ENCODE measurements at regions not wholly inside any gene's neighbourhood (a gene's known extent, or its start where the extent isn't known, plus 50 kb on each side); places are given as distances from the start of the nearest gene placed in this dataset.

DNA sequence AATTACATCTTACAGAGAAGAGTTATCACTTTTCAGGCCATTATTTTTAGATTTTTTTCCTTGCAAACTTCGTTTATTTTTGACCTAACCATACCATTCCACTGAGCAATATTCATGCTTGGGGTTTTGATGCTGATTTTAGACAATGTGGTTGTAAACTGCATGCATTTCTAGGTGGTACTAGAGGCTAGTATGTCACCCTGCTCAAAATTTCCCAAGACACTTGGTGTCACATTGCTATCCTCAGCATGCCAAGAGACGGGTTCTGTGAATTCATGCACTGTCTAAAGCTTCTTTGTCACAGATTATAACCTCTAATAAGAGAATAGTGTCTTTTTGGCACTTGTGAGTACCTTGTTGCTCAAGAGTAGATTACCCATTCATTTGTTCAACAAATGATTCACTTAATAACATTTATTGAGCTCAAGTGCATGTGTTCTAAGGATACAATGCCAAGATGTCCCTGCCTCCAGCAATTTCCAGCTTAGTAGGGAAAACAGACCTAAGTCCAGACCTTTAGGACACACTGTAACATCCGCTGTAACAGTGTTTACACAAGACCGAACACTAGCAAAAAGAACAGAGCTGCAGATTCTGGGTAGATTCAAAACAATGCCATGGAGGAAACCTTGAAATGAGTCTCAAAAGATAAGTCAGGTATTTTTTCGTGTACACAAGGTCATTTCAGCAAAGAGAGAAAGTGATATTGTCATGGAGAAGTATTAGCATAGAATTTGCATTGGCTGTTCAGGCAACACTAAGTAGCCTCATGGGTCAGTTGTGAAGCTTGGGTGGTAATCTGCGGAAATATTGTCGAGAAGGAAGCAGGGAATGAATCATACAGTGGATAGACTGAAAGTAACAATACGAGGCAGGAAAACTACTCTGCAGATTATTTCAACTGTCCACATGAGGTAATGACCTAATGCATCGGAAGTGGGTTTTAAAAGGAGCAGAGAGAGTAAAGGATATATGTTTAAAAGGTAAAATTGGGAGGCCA, 515.1 kb upstream of the ZFP42 start:
- Histone ChIP-seq H3K9me3 (ENCODE audit: control insufficient read depth in 4 of 4, insufficient read depth in 3 of 4, low read length in 3 of 4) (peaks cover 0 to 2% (median 0%) of the 10 kb centered on the region in 4 donors), H3K4me3 (no peak overlapping the region), H3K4me1 (ENCODE audit: control insufficient read depth in 5 of 5, insufficient read depth in 5 of 5, low read length in 5 of 5) (peaks cover 0 to 24% (median 8%) of the 10 kb centered on the region in 5 donors), H3K27ac (ENCODE audit: low read depth in 1 of 2, low read length in 1 of 2) (no peak overlapping the region), H3K9ac (ENCODE audit: insufficient read depth in 1 of 2, low read length in 2 of 2) (no peak overlapping the region), H3K27me3 (ENCODE audit: control insufficient read depth in 3 of 3, insufficient read depth in 3 of 3, low read length in 2 of 3) (no peaks in the 10 kb centered on the region), H3K36me3 (ENCODE audit: control insufficient read depth in 4 of 4, insufficient read depth in 4 of 4, low read length in 4 of 4) (no peaks in the 10 kb centered on the region)
- 60 to 61% methylated on average over 9 of the region's 9 CpGs for WGBS, 2 donors
- ATAC-seq (ENCODE audit: insufficient read depth, low FRiP score) (no peak), DNase-seq (no peak)
- no peak for TF ChIP-seq CTCF (IDR thresholded peaks at IDR 0.05; ENCODE audit: control extremely low read depth, extremely low read depth)

- Histone ChIP-seq H3K4me3 (no peak overlapping the region), H3K27me3 (ENCODE audit: control insufficient read depth in 3 of 3, insufficient read depth in 3 of 3, low read length in 2 of 3) (no peaks in the 10 kb centered on the region), H3K36me3 (ENCODE audit: control insufficient read depth in 4 of 4, insufficient read depth in 4 of 4, low read length in 4 of 4) (no peaks in the 10 kb centered on the region), H3K9me3 (ENCODE audit: control insufficient read depth in 4 of 4, insufficient read depth in 3 of 4, low read length in 3 of 4) (peaks cover 0 to 4% (median 0%) of the 10 kb centered on the region in 4 donors), H3K9ac (ENCODE audit: insufficient read depth in 1 of 2, low read length in 2 of 2) (no peak overlapping the region), H3K27ac (ENCODE audit: low read depth in 1 of 2, low read length in 1 of 2) (no peak overlapping the region), H3K4me1 (ENCODE audit: control insufficient read depth in 5 of 5, insufficient read depth in 5 of 5, low read length in 5 of 5) (peaks cover 0 to 14% (median 0%) of the 10 kb centered on the region in 5 donors)
- ATAC-seq (ENCODE audit: insufficient read depth, low FRiP score) (no peak), DNase-seq (no peak)
- 81 to 88% methylated on average over 6 of the region's 6 CpGs for WGBS, 2 donors
- TF ChIP-seq CTCF (IDR thresholded peaks at IDR 0.05; ENCODE audit: control extremely low read depth, extremely low read depth): no peak
Measured at GRCh38 chr4:187484186-187484585, 511.4 kb upstream of the ZFP42 start.

- Histone ChIP-seq H3K4me1 (ENCODE audit: control insufficient read depth in 5 of 5, insufficient read depth in 5 of 5, low read length in 5 of 5) (peaks cover 0 to 1% (median 0%) of the 10 kb centered on the region in 5 donors), H3K27me3 (ENCODE audit: control insufficient read depth in 3 of 3, insufficient read depth in 3 of 3, low read length in 2 of 3) (no peaks in the 10 kb centered on the region), H3K9ac (ENCODE audit: insufficient read depth in 1 of 2, low read length in 2 of 2) (no peak overlapping the region), H3K36me3 (ENCODE audit: control insufficient read depth in 4 of 4, insufficient read depth in 4 of 4, low read length in 4 of 4) (no peaks in the 10 kb centered on the region), H3K9me3 (ENCODE audit: control insufficient read depth in 4 of 4, insufficient read depth in 3 of 4, low read length in 3 of 4) (peaks cover 0 to 4% (median 0%) of the 10 kb centered on the region in 4 donors), H3K27ac (ENCODE audit: low read depth in 1 of 2, low read length in 1 of 2) (no peak overlapping the region), H3K4me3 (no peak overlapping the region)
- ATAC-seq (ENCODE audit: insufficient read depth, low FRiP score): no peak
- no peak for TF ChIP-seq CTCF (IDR thresholded peaks at IDR 0.05; ENCODE audit: control extremely low read depth, extremely low read depth)
- no peak for DNase-seq
- 74 to 78% methylated on average over 2 of the region's 2 CpGs for WGBS, 2 donors
Measured at GRCh38 chr4:187485676-187486075, 509.9 kb upstream of the ZFP42 start.
